H9 (cell line): ENCODE measurements at regions not wholly inside any gene's neighbourhood (a gene's known extent, or its start where the extent isn't known, plus 50 kb on each side); places are given as distances from the start of the nearest gene placed in this dataset.

Experiments used
- DNase-seq: peaks from one replicate; pipeline ENCODE4 v3.0.0-alpha.2; 2017
- H2AFZ ChIP-seq: one replicate; pipeline ENCODE4 v1.6.1; 2013; ENCODE audit warnings: mild to moderate bottlenecking, low read length, control low read depth, moderate library complexity
- H2AK5ac ChIP-seq: 2 replicates; pipeline ENCODE4 v1.6.1; 2013; ENCODE audit warnings: low read length, control low read depth, mixed read lengths; ENCODE audit not compliant: insufficient read length
- H2BK120ac ChIP-seq: one replicate; pipeline ENCODE4 v1.6.1; 2013; ENCODE audit warnings: low read depth, mild to moderate bottlenecking, low read length, control low read depth, inconsistent platforms; ENCODE audit not compliant: poor library complexity, severe bottlenecking
- H2BK12ac ChIP-seq: 2 replicates; pipeline ENCODE4 v1.6.1; 2013; ENCODE audit warnings: low read length, control low read depth, mixed read lengths, low read depth; ENCODE audit not compliant: insufficient read length
- H2BK15ac ChIP-seq: 2 replicates; pipeline ENCODE4 v1.6.1; 2013; ENCODE audit warnings: low read depth, low read length, control low read depth
- H2BK20ac ChIP-seq: one replicate; pipeline ENCODE4 v1.6.1; 2013; ENCODE audit warnings: low read depth, mild to moderate bottlenecking, low read length, control low read depth, inconsistent platforms; ENCODE audit not compliant: poor library complexity, severe bottlenecking
- H2BK5ac ChIP-seq: 2 replicates; pipeline ENCODE4 v1.6.1; 2013; ENCODE audit warnings: low read length, control low read depth, mixed read lengths; ENCODE audit not compliant: insufficient read length
- H3K14ac ChIP-seq: 2 replicates; pipeline ENCODE4 v1.6.1; 2013; ENCODE audit warnings: low read length, control low read depth; ENCODE audit not compliant: insufficient read depth
- H3K18ac ChIP-seq: 2 replicates; pipeline ENCODE4 v1.6.1; 2013; ENCODE audit warnings: low read depth, mild to moderate bottlenecking, mixed read lengths, low read length, control low read depth; ENCODE audit not compliant: insufficient read length
- H3K23ac ChIP-seq: 2 replicates; pipeline ENCODE4 v1.6.1; 2013; ENCODE audit warnings: low read length, control low read depth, mixed read lengths, low read depth; ENCODE audit not compliant: insufficient read length
- H3K23me2 ChIP-seq: 2 replicates; pipeline ENCODE4 v1.6.1; 2013; ENCODE audit warnings: low read depth, mild to moderate bottlenecking, mixed read lengths, low read length, control low read depth; ENCODE audit not compliant: insufficient read length, poor library complexity, severe bottlenecking
- H3K27ac ChIP-seq: 2 replicates; pipeline ENCODE4 v1.5.1; 2013; ENCODE audit warnings: low read length, control low read depth, mixed read lengths, low read depth; ENCODE audit not compliant: insufficient read length
- H3K27me3 ChIP-seq: 2 replicates; pipeline ENCODE4 v1.6.1; 2013; ENCODE audit warnings: low read length, control low read depth, inconsistent platforms; ENCODE audit not compliant: insufficient read depth
- H3K4ac ChIP-seq: 2 replicates; pipeline ENCODE4 v1.6.1; 2013; ENCODE audit warnings: low read depth, mild to moderate bottlenecking, control low read depth, inconsistent platforms, low read length, moderate library complexity
- H3K4me1 ChIP-seq: 2 replicates; pipeline ENCODE4 v1.6.1; 2013; ENCODE audit warnings: low read length, control low read depth, inconsistent platforms; ENCODE audit not compliant: insufficient read depth
- H3K4me2 ChIP-seq: 2 replicates; pipeline ENCODE4 v1.6.1; 2013; ENCODE audit warnings: low read length, control low read depth, mixed read lengths; ENCODE audit not compliant: insufficient read length, insufficient read depth
- H3K56ac ChIP-seq: 2 replicates; pipeline ENCODE4 v1.6.1; 2013; ENCODE audit warnings: low read depth, mild to moderate bottlenecking, mixed read lengths, low read length, control low read depth; ENCODE audit not compliant: insufficient read length
- H3K79me1 ChIP-seq: 2 replicates; pipeline ENCODE4 v1.6.1; 2013; ENCODE audit warnings: low read depth, mild to moderate bottlenecking, moderate library complexity, low read length, control low read depth, inconsistent platforms; ENCODE audit not compliant: insufficient read depth, poor library complexity, severe bottlenecking
- H3K79me2 ChIP-seq: 2 replicates; pipeline ENCODE4 v1.6.1; 2013; ENCODE audit warnings: low read length, control low read depth, inconsistent platforms; ENCODE audit not compliant: insufficient read depth
- H3K9ac ChIP-seq: 2 replicates; pipeline ENCODE4 v1.6.1; 2013; ENCODE audit warnings: low read length, control low read depth, mixed read lengths; ENCODE audit not compliant: insufficient read length; ENCODE audit errors: extremely low read depth
- H3K9me3 ChIP-seq: one replicate; pipeline ENCODE4 v1.6.1; 2013; ENCODE audit warnings: low read depth, low read length, inconsistent platforms; ENCODE audit not compliant: control insufficient read depth
- H3T11ph ChIP-seq: one replicate; pipeline ENCODE4 v1.6.1; 2013; ENCODE audit warnings: mild to moderate bottlenecking, low read length, control low read depth, inconsistent platforms
- H4K20me1 ChIP-seq: one replicate; pipeline ENCODE4 v1.6.1; 2013; ENCODE audit not compliant: control insufficient read depth, insufficient read length, insufficient read depth
- H4K5ac ChIP-seq: 2 replicates; pipeline ENCODE4 v1.6.1; 2013; ENCODE audit warnings: low read depth, mild to moderate bottlenecking, mixed read lengths, low read length, control low read depth; ENCODE audit not compliant: insufficient read length
- H4K8ac ChIP-seq: replicated peaks from 2 replicates; pipeline ENCODE4 v1.6.1; 2013; ENCODE audit warnings: low read length, control low read depth, mixed read lengths, low read depth; ENCODE audit not compliant: insufficient read length
- H4K91ac ChIP-seq: 2 replicates; pipeline ENCODE4 v1.6.1; 2013; ENCODE audit warnings: low read depth, mild to moderate bottlenecking, moderate library complexity, mixed read lengths, low read length, control low read depth; ENCODE audit not compliant: insufficient read length
- H3K27ac Mint-ChIP-seq, 3 experiments: 2 replicates in 2 of 3; 3 replicates in 1 of 3; pipeline ENCODE4 v1.8.0; 2020 to 2021; ENCODE audit warnings: mixed read lengths in 3 of 3, mild to moderate bottlenecking in 1 of 3, moderate library complexity in 1 of 3
- H3K27me3 Mint-ChIP-seq: 2 replicates; pipeline ENCODE4 v1.8.0; 2021; ENCODE audit warnings: low read depth, mild to moderate bottlenecking, moderate library complexity, mixed read lengths
- H3K36me3 Mint-ChIP-seq, 3 experiments: 2 replicates in 2 of 3; 3 replicates in 1 of 3; pipeline ENCODE4 v1.8.0; 2020 to 2021; ENCODE audit warnings: low read depth in 3 of 3, mixed read lengths in 3 of 3; ENCODE audit not compliant: insufficient read depth in 1 of 3
- H3K4me1 Mint-ChIP-seq, 2 experiments: 2 replicates each; pipeline ENCODE4 v1.8.0; 2020; ENCODE audit warnings: mixed read lengths in 2 of 2
- H3K4me3 Mint-ChIP-seq, 2 experiments: 2 replicates in 1 of 2; 3 replicates in 1 of 2; pipeline ENCODE4 v1.8.0; 2020 to 2021; ENCODE audit warnings: mild to moderate bottlenecking in 2 of 2, mixed read lengths in 2 of 2, moderate library complexity in 1 of 2
- H3K9me3 Mint-ChIP-seq, 2 experiments: 2 replicates in 1 of 2; 3 replicates in 1 of 2; pipeline ENCODE4 v1.8.0; 2020; ENCODE audit warnings: mild to moderate bottlenecking in 2 of 2, mixed read lengths in 2 of 2, moderate library complexity in 1 of 2
- WGBS: extraction: QIAGEN DNeasy Blood & Tissue Kit; methylation state at CpG from one replicate; pipeline ENCODE4 v1.1.7; 2013; ENCODE audit warnings: missing lambda C conversion rate, low lambda C conversion rate, mixed read lengths; ENCODE audit not compliant: insufficient read length; ENCODE audit errors: extremely low coverage; 5-methylcytosine and 5-hydroxymethylcytosine counted together
- TF ChIP-seq, protein P1 (sequence below): fragments of 200-600 bp; sonication (generic); conservative IDR thresholded peaks from 3 replicates; pipeline ENCODE4 v1.8.0; 2021; ENCODE audit warnings: antibody characterized with exemption, mild to moderate bottlenecking

DNA sequence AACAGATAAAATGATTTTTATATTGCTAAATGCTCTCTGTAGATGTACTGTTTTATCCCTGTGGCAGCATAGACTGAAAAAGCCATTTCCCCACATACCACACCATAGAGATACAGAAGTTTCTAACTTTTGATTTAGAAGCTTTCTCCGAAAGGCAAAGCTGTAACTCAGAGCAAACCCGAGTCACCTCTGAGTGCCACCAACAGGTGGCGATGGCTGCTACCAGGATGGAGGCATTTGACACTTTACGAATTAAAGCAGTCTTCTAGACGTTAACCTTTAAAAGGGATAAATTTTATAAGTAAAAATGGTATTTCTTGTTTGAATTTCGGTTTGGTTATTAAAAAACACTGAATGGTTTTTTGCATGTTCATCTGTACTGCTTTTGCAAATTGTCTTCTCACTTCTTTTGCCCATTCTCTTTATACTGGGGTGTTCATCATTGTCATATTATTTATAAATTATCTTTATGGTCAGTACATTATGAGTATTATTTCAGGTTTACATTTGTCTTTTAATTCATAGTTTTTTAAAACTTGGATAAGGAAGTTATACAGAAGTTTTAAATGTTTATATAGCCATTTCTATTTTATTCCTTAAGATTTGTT, 201.0 kb upstream of the CEP162 start:
- H4K5ac ChIP-seq: no peak overlapping the region
- no peak overlapping the region for H3K27ac ChIP-seq
- no peak overlapping the region for H2BK20ac ChIP-seq
- no peaks in the 10 kb centered on the region for H3K27me3 ChIP-seq
- no peak overlapping the region for H4K8ac ChIP-seq
- no peak overlapping the region for H3K56ac ChIP-seq
- peaks cover 21 to 22% of the 10 kb centered on the region in 2 experiments for H3K4me1 Mint-ChIP-seq
- no peak overlapping the region for H4K91ac ChIP-seq
- no peaks in the 10 kb centered on the region for H3K23me2 ChIP-seq
- H3K79me1 ChIP-seq: no peaks in the 10 kb centered on the region
- H2AK5ac ChIP-seq: no peak overlapping the region
- no peaks in the 10 kb centered on the region for H3K9me3 ChIP-seq
- H2BK120ac ChIP-seq: no peak overlapping the region
- no peaks in the 10 kb centered on the region; the same call in 1 of the 2 replicates for H3K27me3 Mint-ChIP-seq
- H3K27ac Mint-ChIP-seq: no peak overlapping the region
- H3K14ac ChIP-seq: no peak overlapping the region
- no peak overlapping the region for H3T11ph ChIP-seq
- H3K23ac ChIP-seq: no peak overlapping the region
- H2BK12ac ChIP-seq: no peak overlapping the region
- TF ChIP-seq, protein P1, sequence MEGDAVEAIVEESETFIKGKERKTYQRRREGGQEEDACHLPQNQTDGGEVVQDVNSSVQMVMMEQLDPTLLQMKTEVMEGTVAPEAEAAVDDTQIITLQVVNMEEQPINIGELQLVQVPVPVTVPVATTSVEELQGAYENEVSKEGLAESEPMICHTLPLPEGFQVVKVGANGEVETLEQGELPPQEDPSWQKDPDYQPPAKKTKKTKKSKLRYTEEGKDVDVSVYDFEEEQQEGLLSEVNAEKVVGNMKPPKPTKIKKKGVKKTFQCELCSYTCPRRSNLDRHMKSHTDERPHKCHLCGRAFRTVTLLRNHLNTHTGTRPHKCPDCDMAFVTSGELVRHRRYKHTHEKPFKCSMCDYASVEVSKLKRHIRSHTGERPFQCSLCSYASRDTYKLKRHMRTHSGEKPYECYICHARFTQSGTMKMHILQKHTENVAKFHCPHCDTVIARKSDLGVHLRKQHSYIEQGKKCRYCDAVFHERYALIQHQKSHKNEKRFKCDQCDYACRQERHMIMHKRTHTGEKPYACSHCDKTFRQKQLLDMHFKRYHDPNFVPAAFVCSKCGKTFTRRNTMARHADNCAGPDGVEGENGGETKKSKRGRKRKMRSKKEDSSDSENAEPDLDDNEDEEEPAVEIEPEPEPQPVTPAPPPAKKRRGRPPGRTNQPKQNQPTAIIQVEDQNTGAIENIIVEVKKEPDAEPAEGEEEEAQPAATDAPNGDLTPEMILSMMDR: peak; percentile 93
- peak; percentile 45 for DNase-seq
- H3K9me3 Mint-ChIP-seq: no peaks in the 10 kb centered on the region
- H3K4me1 ChIP-seq: peaks cover 4% of the 10 kb centered on the region
- H2BK15ac ChIP-seq: no peak overlapping the region
- WGBS: no CpG with 5 or more reads among the region's 6 CpGs
- H4K20me1 ChIP-seq: no peaks in the 10 kb centered on the region
- no peak overlapping the region for H3K4ac ChIP-seq
- H3K9ac ChIP-seq: no peak overlapping the region
- H2BK5ac ChIP-seq: no peak overlapping the region
- no peaks in the 10 kb centered on the region for H3K36me3 Mint-ChIP-seq
- no peak overlapping the region for H3K18ac ChIP-seq
- H3K79me2 ChIP-seq: no peaks in the 10 kb centered on the region
- no peak overlapping the region for H2AFZ ChIP-seq
- no peak overlapping the region for H3K4me2 ChIP-seq
- H3K4me3 Mint-ChIP-seq: no peak overlapping the region
